Spinal cord (tissue), 9 donors: ENCODE measurements at regions not wholly inside any gene's neighbourhood (a gene's known extent, or its start where the extent isn't known, plus 50 kb on each side); places are given as distances from the start of the nearest gene placed in this dataset.

Experiments used
- DNase-seq, 6 donors: peaks; one replicate each; pipeline versions ENCODE4 v3.0.0 to v3.0.0-alpha.2; 2013 to 2015; ENCODE audit warnings: low spot score in 6 of 6, low read depth in 4 of 6
- H3K27ac ChIP-seq: one replicate; pipeline ENCODE4 v1.5.1; 2013; ENCODE audit warnings: low read depth, low read length, control low read depth
- H3K27me3 ChIP-seq: one replicate; pipeline ENCODE4 v1.6.1; 2013; ENCODE audit warnings: low read length; ENCODE audit not compliant: control insufficient read depth, insufficient read depth
- H3K36me3 ChIP-seq: one replicate; pipeline ENCODE4 v1.6.1; 2013; ENCODE audit warnings: low read length; ENCODE audit not compliant: control insufficient read depth, insufficient read depth
- H3K4me1 ChIP-seq: one replicate; pipeline ENCODE4 v1.6.1; 2013; ENCODE audit warnings: low read length; ENCODE audit not compliant: control insufficient read depth, insufficient read depth
- H3K4me3 ChIP-seq: one replicate; pipeline ENCODE4 v1.5.1; 2013; ENCODE audit warnings: low read depth, low read length, control low read depth
- H3K9me3 ChIP-seq: one replicate; pipeline ENCODE4 v1.6.1; 2013; ENCODE audit warnings: low read length; ENCODE audit not compliant: control insufficient read depth, insufficient read depth
- WGBS: methylation state at CpG from one replicate; pipeline ENCODE4 v1.1.5; 2013; ENCODE audit warnings: missing lambda C conversion rate; ENCODE audit not compliant: insufficient coverage; 5-methylcytosine and 5-hydroxymethylcytosine counted together
- donor health status: healthy.

- Histone ChIP-seq H3K36me3 (no peaks in the 10 kb centered on the region), H3K27ac (no peak overlapping the region), H3K4me1 (no peaks in the 10 kb centered on the region), H3K9me3 (no peaks in the 10 kb centered on the region), H3K4me3 (no peak overlapping the region), H3K27me3 (no peaks in the 10 kb centered on the region)
- peak in 2 of 6 donors; percentile 22 to 56 for DNase-seq
- 43% methylated on average over 2 of the region's 7 CpGs for WGBS
Observed at GRCh38 chr16:80198311-80199299, 342.2 kb upstream of the DYNLRB2 start.

GRCh38 chr16:80197741-80198201 lies 343.0 kb upstream of the DYNLRB2 start:
- no peaks in the 10 kb centered on the region for H3K27me3 ChIP-seq
- peak in 1 of 6 donors; percentile 31 for DNase-seq
- no peaks in the 10 kb centered on the region for H3K4me1 ChIP-seq
- no peak overlapping the region for H3K27ac ChIP-seq
- no peaks in the 10 kb centered on the region for H3K9me3 ChIP-seq
- no peaks in the 10 kb centered on the region for H3K36me3 ChIP-seq
- H3K4me3 ChIP-seq: no peak overlapping the region
- WGBS: no CpG with 5 or more reads among the region's 4 CpGs

- H3K36me3 ChIP-seq: no peaks in the 10 kb centered on the region
- no peaks in the 10 kb centered on the region for H3K4me1 ChIP-seq
- WGBS: 85% methylated on average over 2 of the region's 3 CpGs
- no peak overlapping the region for H3K27ac ChIP-seq
- no peaks in the 10 kb centered on the region for H3K9me3 ChIP-seq
- no peak for DNase-seq
- H3K4me3 ChIP-seq: no peak overlapping the region
- H3K27me3 ChIP-seq: no peaks in the 10 kb centered on the region
Observed at GRCh38 chr16:80191928-80192327, 348.9 kb upstream of the DYNLRB2 start.

GRCh38 chr16:80189476-80190175 lies 351.2 kb upstream of the DYNLRB2 start:
- Histone ChIP-seq H3K4me1 (no peaks in the 10 kb centered on the region), H3K27ac (no peak overlapping the region), H3K36me3 (no peaks in the 10 kb centered on the region), H3K27me3 (no peaks in the 10 kb centered on the region), H3K9me3 (no peaks in the 10 kb centered on the region), H3K4me3 (no peak overlapping the region)
- no peak for DNase-seq
- WGBS: 75% methylated on average over 5 of the region's 7 CpGs

DNA sequence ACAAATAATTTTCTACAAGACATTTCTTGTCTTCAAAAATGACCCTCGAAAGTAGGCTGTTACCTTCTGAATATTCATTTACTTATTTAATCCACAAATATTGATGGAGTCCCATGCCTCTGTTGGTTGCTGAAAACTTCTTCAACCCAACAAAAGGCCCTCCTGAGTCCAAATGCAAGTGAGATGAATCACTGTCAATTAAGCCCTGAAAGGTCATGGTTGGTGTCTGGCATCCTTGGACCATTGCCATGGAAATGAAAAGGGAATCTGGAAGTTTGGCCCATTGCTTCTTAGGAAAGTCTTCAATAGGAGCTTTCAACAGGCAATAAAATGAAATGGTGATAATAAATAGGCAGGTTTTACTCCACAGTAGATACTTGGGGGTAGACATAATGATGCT lies 364.7 kb upstream of the DYNLRB2 start:
- 80% methylated on average over 1 of the region's 1 CpG for WGBS

DNA sequence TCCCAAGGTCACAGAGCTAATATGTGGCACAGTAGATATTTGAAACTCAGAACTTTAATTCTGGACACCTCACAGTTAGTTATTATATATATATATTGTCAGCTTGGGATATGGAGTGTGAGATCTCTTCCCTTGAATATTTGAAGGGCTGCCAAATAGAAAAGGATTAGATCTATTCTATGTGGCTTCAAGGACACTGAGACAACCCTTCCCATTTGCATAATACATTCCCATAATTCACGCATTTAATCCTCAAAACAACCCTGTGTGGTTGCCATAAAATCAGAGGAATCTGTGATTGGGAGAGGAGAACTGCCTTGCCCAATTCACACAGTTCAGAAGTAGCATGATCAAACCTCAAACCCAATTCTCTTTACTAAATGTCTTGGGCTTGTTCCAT lies 365.8 kb upstream of the DYNLRB2 start:
- Histone ChIP-seq H3K27ac (no peak overlapping the region), H3K4me1 (no peaks in the 10 kb centered on the region), H3K36me3 (no peaks in the 10 kb centered on the region), H3K9me3 (no peaks in the 10 kb centered on the region), H3K27me3 (no peaks in the 10 kb centered on the region), H3K4me3 (no peak overlapping the region)
- no CpG with 5 or more reads among the region's 1 CpG for WGBS
- peak in 1 of 6 donors; percentile 23 for DNase-seq

More for the DNA sequence above, 364.7 kb upstream of the DYNLRB2 start:
- no peak for DNase-seq
- no peaks in the 10 kb centered on the region for H3K4me1 ChIP-seq
- H3K27ac ChIP-seq: no peak overlapping the region
- no peaks in the 10 kb centered on the region for H3K36me3 ChIP-seq
- H3K9me3 ChIP-seq: no peaks in the 10 kb centered on the region
- H3K4me3 ChIP-seq: no peak overlapping the region
- H3K27me3 ChIP-seq: no peaks in the 10 kb centered on the region

- WGBS: no CpG with 5 or more reads among the region's 2 CpGs
- DNase-seq: no peak
Observed at GRCh38 chr16:80174416-80174815, 366.4 kb upstream of the DYNLRB2 start.

GRCh38 chr16:80171746-80172145 lies 369.0 kb upstream of the DYNLRB2 start:
- Histone ChIP-seq H3K4me1 (no peaks in the 10 kb centered on the region), H3K36me3 (no peaks in the 10 kb centered on the region), H3K27me3 (no peaks in the 10 kb centered on the region), H3K4me3 (no peak overlapping the region), H3K9me3 (no peaks in the 10 kb centered on the region), H3K27ac (no peak overlapping the region)
- WGBS: 25% methylated on average over 2 of the region's 4 CpGs
- DNase-seq: peak in 1 of 6 donors; percentile 34

More at GRCh38 chr16:80174416-80174815, 366.4 kb upstream of the DYNLRB2 start:
- Histone ChIP-seq H3K4me1 (no peaks in the 10 kb centered on the region), H3K36me3 (no peaks in the 10 kb centered on the region), H3K4me3 (no peak overlapping the region), H3K27ac (no peak overlapping the region), H3K27me3 (no peaks in the 10 kb centered on the region), H3K9me3 (no peaks in the 10 kb centered on the region)

DNA sequence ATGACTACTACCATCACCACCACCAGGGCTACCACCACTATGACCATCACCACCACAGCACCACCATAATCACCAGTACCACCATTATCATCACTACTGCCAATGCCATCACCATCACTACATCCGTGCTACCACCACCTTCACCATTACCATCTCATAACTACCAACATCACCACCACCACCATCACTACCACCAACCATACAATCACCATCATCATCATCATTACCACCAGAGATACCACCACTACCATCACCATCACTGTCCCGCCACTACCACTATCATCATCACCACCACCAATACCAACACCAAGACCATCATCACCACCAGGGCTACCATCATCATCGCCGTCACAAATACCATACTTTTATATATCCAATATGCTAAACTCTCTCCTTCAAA lies 369.6 kb upstream of the DYNLRB2 start:
- Histone ChIP-seq H3K27ac (no peak overlapping the region), H3K36me3 (no peaks in the 10 kb centered on the region), H3K4me3 (no peak overlapping the region), H3K27me3 (no peaks in the 10 kb centered on the region), H3K9me3 (no peaks in the 10 kb centered on the region), H3K4me1 (no peaks in the 10 kb centered on the region)
- WGBS: 100% methylated on average over 3 of the region's 4 CpGs
- DNase-seq: no peak
